NCI-H2029 treated with DMSO at 0.1 percent for 48 hours (cell line): ENCODE measurements at regions not wholly inside any gene's neighbourhood (a gene's known extent, or its start where the extent isn't known, plus 50 kb on each side); places are given as distances from the start of the nearest gene placed in this dataset.

ENCODE experiments used
- DNase-seq: peaks from one replicate; lab custom pipeline; 2025; lab: John Stamatoyannopoulos, UW

GRCh38 chr11:70650075-70650909 lies 252.0 kb downstream of the CTTN start:
- no peak for DNase-seq

- no peak for DNase-seq
Observed at GRCh38 chr11:70651031-70651430, 252.7 kb downstream of the CTTN start.

- no peak for DNase-seq
Observed at GRCh38 chr11:70654016-70654415, 255.7 kb downstream of the CTTN start.

GRCh38 chr11:70655816-70656215 lies 257.5 kb downstream of the CTTN start:
- DNase-seq, result no peak

GRCh38 chr11:70656252-70656651 lies 257.9 kb downstream of the CTTN start:
- DNase-seq, result no peak

GRCh38 chr11:70660059-70660888 lies 261.9 kb downstream of the CTTN start:
- DNase-seq, result no peak

GRCh38 chr11:70660889-70661197 lies 262.5 kb downstream of the CTTN start:
- no peak for DNase-seq

- DNase-seq, result no peak
Observed at GRCh38 chr11:70661761-70662501, 263.6 kb downstream of the CTTN start.

- DNase-seq, result no peak
Observed at GRCh38 chr11:70662691-70663098, 264.4 kb downstream of the CTTN start.

- DNase-seq, result no peak
Observed at GRCh38 chr11:70663815-70664214, 265.5 kb downstream of the CTTN start.

- no peak for DNase-seq
Observed at GRCh38 chr11:70666311-70666710, 268.0 kb downstream of the CTTN start.

GRCh38 chr11:70667767-70668166 lies 269.4 kb downstream of the CTTN start:
- DNase-seq, result no peak

- no peak for DNase-seq
Observed at GRCh38 chr11:70668204-70669202, 270.2 kb downstream of the CTTN start.

GRCh38 chr11:70669281-70669680 lies 271.0 kb downstream of the CTTN start:
- no peak for DNase-seq

- DNase-seq, result no peak
Observed at GRCh38 chr11:70669871-70670675, 271.7 kb downstream of the CTTN start.

- no peak for DNase-seq
Observed at GRCh38 chr11:70670676-70671034, 272.3 kb downstream of the CTTN start.

GRCh38 chr11:70671083-70671482 lies 272.8 kb downstream of the CTTN start:
- DNase-seq, result no peak

- no peak for DNase-seq
Observed at GRCh38 chr11:70671611-70672010, 273.3 kb downstream of the CTTN start.

GRCh38 chr11:70672991-70673653 lies 274.8 kb downstream of the CTTN start:
- DNase-seq, result no peak

- DNase-seq, result no peak
Observed at GRCh38 chr11:70674605-70675004, 276.3 kb downstream of the CTTN start.
